ENCODE measurements at regions not wholly inside any gene's neighbourhood (a gene's known extent, or its start where the extent isn't known, plus 50 kb on each side); places are given as distances from the start of the nearest gene placed in this dataset.
"Not testable (repeated sequence)": the region's sequence is repeated elsewhere in the genome, so short reads cannot be mapped to it uniquely, and the experiment has no call there.

DNA sequence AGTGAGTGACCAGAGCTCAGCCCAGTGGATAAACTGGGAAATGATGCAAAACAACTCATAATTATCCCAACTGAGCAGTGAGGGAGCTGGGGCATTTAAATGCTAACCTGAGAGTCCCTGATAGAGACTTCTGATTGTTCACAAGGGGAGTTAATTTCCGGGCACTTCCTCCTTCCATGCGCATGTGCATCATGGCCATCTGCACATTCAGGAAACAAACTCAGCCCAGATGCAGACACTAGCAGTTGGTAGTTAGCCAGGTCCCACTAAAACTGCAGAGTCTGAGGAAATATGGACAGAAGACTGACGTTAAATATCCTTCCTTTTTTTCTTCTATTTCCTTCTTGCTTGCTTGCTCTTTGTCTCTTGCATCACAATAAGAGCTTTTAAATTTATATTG lies 852.1 kb upstream of the LRRC4C start:
- no peak for DNase-seq (ENCODE audit: low spot score)

DNA sequence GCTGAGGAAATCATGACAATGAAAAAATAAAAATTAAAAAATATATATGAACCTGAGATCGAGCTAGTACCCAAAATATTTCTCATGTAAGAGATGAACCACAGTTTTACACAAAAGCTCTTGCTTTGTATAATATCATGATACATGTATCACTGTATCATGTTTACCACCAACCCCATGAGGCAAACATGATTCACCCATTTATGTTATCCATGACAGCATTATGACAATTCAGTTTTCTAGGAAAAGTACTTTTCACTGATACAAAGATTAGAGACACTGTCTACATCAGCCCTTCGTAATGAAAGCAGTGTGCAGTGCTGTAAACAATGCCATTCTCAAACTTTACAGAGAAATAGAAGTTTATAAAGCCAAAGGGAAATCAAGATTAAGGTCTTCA lies 852.5 kb upstream of the LRRC4C start:
- no peak for DNase-seq (ENCODE audit: low spot score)

DNA sequence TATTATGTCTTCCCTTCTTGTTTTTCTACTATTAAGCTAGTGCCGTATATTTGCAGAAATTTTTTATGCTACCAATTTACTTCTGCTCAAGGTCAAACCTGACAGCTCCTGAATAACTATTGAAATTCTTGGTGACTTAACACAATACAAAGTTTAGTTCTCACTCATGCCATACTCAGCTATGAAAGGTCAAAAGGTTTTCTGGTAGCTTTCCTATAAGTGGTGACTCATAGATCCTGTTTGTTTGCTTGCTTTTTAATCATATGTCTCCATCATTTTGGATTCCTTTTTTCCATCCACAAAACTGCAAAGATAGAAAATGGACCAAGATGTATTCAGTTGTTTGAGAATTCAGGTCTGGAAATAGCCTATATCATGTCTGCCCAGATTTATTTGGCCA lies 855.8 kb upstream of the LRRC4C start:
- DNase-seq (ENCODE audit: low spot score) = no peak

DNA sequence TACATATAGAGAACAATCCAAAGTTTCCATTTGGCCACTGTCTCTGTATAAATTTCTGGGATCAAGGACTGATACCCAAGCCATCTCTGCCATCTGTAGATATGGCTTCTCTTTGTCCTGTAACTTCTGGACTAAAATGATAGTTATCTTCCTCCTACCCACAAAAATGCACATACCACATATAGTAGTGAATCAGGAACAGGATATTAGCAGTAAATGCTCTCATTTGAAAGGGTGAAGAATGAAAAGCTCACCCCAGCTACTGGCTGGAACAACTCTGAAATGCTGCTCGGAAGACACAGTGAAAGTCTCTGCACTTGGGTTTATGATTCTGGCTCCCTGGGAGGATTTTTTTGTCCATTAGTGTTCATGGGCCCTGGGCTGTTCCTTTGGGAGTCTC lies 856.4 kb upstream of the LRRC4C start:
- DNase-seq (ENCODE audit: low spot score) = no peak

DNA sequence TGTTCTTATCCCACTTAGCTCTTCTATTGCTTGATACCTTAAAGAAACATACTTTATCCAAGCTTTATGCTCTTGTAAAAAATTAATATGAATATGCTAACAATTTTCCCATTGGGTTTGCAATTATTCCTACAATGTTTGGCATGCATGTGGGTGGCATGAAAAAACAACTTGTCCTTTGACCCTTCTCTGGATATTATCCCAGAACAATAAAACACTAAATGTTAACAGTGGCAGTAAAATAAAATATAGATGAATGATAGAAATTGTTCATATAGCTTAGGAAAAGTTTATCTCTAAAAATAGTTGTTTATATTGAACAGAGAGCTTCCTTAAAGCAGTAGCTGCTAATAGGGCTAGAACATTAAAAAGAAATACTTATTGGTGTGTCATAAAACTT lies 860.5 kb upstream of the LRRC4C start:
- no peak for DNase-seq (ENCODE audit: low spot score)

DNA sequence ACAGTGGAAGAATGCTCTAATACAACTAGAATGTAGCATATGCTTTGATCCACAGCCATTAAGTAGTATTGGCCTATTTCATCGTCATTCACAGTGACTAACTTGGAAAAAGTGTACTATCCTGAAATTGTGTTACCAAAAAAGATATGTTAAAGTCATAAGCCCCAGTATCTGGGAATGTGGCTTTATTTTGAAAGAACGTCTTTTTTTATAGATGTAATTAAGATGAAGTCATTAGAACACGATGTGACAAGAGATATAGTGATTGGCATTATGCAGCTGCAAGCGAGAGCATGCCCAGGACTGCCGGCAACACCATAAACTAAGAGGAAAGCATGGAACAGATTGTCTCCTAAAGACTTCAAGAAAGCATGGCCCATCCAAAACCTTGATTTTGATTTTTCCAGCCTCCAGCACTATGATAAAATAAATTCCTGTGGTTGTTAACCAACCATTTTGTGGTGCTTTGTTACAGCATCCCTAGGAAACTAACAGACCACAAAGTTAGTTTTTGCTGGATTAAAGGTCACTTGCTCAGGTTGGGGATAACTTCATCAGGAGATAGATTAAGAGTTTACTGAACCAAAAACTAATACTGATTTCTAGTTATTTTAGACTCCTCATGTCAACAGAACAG lies 870.6 kb upstream of the LRRC4C start:
- no peak for DNase-seq (ENCODE audit: low spot score)

DNA sequence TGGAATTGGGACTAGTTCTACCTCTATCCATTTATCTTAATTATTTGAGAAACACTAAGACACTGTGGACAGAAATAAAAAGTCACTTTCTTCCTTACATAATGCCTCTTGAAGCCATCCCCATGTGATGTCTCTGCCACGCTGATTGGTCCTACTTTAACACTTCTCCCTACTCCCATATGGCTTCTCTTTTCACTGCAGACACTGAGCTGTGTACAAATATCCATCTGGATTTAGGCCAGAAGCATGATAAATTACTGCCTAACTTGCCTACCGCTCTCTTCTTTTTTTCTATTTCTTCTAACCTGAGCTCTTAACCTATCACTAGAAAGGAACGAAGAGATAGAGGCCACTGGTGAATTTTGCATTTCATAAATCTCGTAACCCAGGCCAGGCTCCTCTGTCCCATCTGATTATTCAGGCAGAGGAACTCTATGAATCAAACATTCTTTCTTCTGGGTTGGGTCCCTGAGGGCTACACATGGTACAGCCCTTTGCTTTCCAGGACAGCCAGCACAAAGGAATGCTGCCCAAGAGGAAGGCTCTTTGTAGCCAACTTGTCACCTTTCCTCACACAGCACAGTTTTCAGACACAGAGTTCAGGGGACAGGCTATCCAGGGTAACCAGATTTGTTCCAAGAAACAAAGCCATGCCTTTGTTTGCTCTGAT lies 878.5 kb upstream of the LRRC4C start:
- DNase-seq (ENCODE audit: low spot score) = no peak

DNA sequence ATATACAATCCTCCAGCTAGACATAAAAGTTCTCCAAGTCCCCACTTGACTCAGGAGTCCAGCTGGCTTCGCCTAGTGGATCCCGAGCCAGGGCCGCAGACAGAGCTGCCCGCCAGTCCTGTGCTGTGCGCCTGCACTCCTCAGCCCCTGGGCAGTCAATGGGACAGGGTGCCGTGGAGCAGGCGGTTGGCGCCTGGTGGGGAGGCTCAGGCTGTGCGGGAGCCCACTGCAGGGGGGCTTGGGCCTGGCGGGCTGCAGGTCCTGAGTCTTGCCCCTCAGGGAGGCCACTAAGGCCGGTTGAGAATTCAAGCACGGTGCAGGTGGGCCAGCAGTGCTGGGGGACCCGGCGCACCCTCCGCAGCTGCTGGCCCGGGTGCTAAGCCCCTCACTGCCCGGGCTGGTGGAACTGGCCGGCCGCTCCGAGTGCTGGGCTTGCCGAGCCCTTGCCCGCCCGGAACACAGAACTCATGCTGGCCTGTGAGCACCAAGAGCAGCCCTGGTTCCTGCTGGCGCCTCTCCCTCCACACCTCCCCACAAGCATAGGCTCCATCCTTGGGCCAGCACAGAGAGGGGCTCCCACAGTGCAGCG lies 884.8 kb upstream of the LRRC4C start:
- DNase-seq (ENCODE audit: low spot score) = no peak

DNA sequence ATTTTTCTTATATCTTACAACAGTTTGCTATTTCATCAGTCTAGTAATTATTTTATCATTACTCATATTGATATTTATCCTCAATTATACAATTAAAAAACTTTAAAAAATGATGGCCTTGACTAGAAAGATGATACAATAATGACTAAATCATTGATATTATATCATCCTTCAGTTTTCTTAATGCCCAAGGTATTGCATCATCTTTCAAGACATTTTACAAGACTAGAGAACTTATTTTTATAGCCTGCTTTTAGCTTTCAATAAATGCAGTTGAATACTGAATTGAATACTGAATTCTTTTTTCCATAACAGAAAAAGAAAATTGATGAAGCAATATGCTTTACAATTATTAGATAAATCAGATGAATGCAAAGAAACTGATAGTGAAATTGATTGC lies 886.5 kb upstream of the LRRC4C start:
- DNase-seq (ENCODE audit: low spot score) = no peak

DNA sequence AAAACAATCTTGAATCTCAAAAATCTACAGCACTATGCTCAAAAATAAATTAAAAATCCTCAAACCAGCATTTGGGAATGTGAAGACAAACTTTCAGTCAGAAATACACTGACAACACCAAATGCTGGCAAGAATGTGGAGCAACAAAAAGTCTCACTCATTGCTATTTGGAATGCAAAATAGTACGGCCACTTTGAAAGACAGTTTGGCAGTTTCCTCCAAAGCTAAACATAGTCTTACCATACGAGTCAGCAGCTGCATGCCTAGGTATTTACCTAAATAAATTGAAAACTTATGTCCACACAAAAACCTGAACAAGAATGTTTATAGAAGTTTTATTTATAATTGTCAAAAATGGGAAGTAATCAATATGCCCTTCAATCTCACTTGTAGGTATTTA lies 904.2 kb upstream of the LRRC4C start:
- DNase-seq (ENCODE audit: low spot score) = no peak

DNA sequence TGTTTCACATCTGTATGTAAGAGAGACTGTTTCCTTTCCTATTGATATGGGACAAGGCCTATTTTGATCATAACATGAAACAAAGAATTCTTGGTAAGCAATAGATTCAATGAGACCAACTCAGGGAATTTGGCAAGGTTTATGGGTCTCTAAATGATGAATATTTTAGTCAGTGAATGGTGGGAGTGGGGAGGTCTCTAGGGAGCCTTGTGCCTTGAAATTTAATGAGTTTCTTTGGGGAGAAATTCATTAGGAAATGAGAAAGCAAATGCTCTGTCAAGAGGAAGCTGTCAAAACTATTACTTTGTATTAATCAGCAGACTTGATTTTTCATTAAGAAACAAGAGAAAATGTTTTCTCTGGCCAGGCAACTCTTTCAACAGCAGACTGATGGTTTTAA lies 921.7 kb upstream of the API5 start:
- no peak for DNase-seq (ENCODE audit: low spot score)

DNA sequence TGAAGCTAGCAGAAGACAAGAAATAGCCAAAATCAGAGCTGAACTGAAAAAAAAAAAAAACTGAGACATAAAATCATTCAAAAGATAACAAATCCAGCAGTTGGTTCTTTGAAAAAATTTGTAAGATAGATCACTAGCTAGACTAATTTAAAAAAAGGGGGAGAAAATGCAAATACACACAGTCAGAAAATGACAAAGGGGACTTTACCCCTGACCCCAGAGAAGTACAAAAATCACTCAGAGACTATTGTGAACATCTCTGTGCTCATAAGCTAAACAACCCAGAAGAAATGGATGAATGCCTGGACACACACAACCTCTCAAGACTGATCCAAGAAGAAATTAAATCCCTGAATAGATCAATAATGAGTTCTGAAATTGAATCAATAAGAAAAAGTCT lies 914.3 kb upstream of the API5 start:
- no peak for DNase-seq (ENCODE audit: low spot score)

DNA sequence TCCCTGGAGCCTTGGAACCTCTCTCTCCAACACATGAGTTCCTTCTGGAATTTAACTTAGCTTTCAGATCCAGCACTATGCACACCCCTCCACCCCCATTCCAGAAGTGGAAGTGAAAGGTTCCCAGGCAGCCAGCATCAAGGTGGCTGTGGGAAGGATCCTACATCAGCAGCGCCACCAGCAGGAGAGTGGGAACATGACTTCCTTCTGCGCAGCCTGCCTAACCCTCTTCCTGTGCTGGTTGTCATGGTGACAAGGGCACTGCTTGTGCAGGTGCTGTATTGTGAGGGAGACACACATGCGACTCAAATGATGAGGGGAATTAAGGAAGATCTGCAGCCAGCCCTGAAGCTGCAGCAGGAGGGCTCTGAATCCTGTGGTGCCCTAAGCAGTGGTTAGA lies 904.5 kb upstream of the API5 start:
- no peak for DNase-seq (ENCODE audit: low spot score)

DNA sequence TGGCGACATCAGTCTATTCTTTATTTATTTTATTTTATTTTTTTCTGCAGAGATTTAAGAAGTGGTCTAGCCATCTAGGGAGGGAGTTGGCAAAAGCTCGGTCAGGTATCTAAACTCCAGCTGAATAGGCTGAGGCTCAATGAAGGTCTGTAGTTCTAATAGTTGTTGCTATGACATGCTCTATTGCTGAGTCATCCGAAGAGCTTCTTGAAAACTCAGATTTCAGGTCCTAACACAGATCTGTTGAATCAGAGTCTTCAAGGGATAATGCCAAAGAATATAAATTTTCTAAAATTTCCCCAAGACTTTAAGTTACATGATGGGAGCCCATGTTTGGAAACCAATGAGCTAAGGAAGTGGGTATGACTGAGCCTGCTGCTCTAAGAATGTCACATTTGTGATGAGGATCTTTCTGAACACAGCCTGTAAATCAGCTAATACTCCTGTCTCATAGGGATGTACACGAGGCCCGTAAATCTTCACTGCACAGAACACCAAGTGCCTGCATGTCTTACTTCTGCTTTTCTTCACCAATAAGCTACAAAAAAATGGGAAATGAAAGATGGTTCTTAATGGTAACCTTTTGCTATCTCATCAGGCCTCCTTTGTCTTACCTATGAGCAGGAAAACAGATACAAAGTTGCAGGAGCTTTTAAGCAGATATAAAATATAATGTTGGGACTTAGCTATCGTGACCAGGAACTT lies 901.4 kb upstream of the API5 start:
- DNase-seq (ENCODE audit: low spot score) = no peak

DNA sequence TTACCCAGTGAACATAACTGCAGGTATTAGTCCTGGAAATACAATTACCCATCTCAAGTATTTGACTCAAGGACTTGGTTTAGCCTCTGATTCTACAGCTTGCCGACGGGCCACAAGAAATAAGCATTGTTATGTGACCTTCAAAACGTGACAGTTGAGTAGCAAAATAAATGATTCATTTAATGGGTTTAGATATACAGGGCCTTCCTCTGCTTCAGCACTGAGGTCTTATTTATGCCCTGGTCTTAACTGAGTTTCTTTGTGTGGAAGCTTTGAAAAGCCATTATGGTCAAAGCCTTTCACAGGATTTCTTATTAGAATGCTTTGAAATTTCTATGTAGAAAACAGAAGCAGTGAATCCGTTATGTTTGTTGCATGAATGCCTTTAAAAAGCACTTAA lies 899.2 kb upstream of the API5 start:
- DNase-seq (ENCODE audit: low spot score) = no peak

DNA sequence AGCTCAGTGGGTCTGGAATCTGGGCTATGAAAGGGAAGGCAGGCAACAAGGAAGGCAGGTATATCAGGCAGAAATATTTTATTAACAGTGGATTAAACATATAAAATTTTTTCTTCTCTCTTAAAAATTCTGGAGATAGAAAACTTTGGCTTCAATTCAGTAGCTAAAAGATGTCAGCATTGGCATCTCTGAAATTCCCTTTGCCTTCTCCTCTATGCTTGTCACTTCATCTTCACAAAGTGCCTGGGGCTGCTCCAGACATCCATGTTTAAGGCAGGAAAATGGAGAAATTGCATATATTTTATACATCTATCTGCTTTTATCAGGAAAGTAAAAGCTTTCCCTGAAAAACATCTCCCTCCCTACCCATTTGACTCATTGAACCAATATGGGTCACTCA lies 894.1 kb upstream of the API5 start:
- no peak for DNase-seq (ENCODE audit: low spot score)

DNA sequence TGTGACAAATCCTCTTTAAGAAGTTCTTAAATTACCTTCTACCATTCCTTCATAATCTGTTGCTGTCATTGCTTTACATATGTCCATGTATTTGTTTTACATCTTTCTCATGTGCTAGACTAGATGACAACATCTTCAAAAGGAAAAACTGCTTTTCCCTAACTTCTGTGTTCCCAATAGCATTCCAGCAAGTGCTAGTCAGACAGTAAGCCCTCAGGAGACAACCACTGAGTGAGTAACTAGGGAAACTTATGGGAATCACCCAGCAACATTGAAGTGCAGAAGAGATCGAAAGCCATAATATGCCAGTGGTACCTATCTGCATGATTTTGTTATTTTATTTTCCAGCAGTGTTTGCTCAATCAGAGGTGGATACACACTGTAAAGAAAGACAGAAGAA lies 889.7 kb upstream of the API5 start:
- no peak for DNase-seq (ENCODE audit: low spot score)

DNA sequence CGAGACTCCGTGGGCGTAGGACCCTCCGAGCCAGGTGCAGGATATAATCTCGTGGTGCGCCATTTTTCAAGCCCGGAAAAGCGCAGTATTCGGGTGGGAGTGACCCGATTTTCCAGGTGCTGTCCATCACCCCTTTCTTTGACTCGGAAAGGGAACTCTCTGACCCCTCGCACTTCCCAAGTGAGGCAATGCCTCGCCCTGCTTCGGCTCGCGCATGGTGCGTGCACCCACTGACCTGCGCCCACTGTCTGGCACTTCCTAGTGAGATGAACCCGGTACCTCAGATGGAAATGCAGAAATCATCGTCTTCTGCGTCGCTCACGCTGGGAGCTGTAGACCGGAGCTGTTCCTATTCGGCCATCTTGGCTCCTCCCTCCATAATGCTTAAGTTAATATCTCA lies 876.9 kb upstream of the API5 start:
- not testable (repeated sequence) for DNase-seq (ENCODE audit: low spot score)

DNA sequence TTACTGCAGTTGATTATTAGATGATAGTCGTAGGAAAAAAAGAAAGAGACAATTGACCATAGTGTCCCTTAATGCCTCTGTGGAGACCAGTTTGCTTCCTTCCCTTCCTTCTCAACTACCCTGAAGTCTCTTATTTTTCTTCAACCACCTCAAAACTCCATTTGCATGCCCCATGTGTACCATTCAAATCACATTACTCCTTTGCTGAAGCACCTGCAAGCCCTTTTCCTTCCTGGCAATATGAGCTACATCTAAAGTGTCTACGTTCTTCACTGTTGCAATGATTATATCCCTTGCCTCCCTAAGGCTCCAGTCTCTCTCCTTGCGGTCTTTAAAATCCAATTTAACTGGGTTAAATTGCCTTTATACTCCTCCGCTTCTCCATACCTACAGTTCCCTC lies 867.4 kb upstream of the API5 start:
- DNase-seq (ENCODE audit: low spot score) = no peak

DNA sequence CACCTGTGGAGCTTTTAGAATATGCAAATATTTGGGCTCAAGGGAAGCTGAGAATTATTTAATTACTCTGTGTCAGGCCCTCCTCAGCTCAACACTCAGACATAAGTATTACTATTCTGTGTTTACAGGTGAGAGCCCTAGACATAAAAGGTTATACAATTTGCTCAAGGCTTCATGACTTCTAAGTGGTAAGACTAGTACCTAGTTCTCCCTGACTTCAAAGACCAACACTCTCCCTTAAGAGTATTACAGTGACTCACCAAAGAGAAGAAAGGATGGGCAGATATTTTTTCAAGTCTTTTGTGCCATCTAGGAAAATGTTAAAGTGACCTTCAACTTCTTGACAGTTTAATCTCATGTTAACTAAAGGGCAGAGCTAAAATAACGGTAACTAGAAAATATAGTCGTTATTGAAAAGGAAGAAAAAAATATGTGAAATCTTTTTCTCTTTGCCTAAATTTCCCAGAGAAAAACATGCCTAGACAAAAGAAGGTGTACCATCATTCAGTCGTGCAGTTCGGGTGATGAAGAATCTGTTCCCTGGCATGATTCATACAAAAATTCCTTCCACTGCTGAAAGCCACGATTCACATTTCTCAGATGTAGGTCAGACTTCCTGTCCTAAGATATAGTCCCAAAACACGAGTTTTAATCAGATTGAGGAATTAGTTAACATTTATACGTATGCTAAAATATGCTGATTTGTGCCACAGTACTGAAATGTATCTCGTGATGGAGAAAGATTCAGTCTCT lies 849.1 kb upstream of the API5 start:
- no peak for DNase-seq (ENCODE audit: low spot score)

DNA sequence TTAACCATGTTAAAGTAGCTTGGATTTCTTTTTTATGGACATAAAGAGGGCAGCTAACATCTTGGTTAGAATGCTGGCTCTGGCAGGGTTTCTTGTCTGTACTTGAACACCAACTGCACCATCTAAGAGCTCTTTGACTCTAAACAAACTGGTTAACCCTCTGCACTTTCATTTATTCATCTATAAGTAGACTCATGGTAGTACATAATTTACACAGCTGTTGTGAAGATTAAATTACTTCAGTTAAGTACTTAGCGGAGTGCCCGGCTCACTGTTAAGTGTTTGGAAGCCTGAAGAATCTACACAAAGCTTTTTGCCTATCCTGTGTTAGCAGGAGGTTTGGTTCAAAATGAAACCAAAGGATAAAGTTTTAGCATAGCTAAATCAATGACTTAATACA lies 846.2 kb upstream of the API5 start:
- no peak for DNase-seq (ENCODE audit: low spot score)

DNA sequence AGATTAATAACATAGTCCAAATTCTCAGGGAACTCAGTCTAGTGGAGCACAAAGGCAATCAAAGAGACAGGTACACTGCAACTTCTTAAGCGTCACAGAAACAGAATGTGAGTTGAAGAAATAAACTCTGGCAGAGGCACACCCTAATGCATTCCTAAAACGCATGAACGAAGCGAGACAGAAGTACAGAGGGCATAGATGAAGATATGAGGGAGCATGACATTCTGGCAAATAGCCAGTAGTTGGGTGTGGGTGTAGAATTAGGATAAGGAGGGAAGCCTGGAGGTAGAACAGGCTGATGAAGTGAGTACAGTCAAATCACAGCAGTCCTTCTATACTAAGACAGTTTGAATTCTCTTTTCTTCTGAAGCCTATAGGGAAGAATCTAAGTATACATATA lies 838.7 kb upstream of the API5 start:
- DNase-seq (ENCODE audit: low spot score) = no peak

DNA sequence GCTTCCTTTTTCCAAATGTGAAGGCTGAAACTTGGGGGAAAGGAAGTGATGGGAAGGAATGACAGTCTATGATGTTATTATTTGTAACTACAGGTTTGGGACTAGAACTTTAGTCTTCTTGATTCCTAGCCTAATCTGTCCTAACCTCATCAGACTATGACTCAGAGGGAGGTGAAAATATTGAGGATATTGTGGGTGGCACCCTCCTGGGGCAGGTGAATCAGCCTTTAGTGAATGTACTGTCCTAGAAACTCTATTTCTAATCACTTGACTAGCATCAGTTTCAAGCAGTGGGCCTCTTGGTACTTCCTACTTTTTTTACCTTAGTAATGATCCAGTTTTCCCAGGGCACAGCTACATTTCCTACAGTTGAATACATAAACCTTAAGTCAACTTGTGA lies 829.0 kb upstream of the API5 start:
- no peak for DNase-seq (ENCODE audit: low spot score)
